ENCODE measurements at regions not wholly inside any gene's neighbourhood (a gene's known extent, or its start where the extent isn't known, plus 50 kb on each side); places are given as distances from the start of the nearest gene placed in this dataset.

DNA sequence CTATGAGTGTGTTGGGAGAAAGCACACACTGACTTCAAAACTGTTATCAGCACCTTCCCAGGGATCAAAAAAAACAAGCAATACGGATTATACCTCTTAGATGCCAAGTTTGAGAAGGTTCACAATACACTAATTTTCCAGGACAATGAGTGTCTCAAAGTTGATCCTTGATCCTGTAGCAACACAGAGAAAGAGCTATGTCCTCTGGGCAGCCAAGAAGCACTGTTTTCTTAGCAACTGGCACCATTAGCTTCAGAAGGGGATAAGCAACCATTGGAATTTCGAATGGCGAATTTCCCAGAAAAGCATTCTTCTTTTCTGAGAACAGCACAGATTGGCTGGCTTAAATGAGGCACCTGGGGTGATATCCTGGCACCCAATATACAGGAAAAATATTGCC is 270.3 kb upstream of the RORA start:
- intact Hi-C loops (cut with micrococcal nuclease): no loop called here
- Histone ChIP-seq H4K20me1 (replicated peaks; ENCODE audit: control insufficient read depth, insufficient read depth, low read length) (no peaks in the 10 kb centered on the region), H3K36me3 (ENCODE audit: control insufficient read depth, insufficient read depth, low read length) (no peaks in the 10 kb centered on the region), H3K27me3 (ENCODE audit: control insufficient read depth in 2 of 2, insufficient read depth in 2 of 2, low read length in 2 of 2) (no peaks in the 10 kb centered on the region; a peak in 1 of 5 replicates), H3K9ac (ENCODE audit: insufficient read depth in 1 of 2, low read depth in 2 of 2, low read length in 2 of 2) (no peak overlapping the region), H3K9me1 (ENCODE audit: control insufficient read depth, insufficient read depth, low read length) (no peaks in the 10 kb centered on the region), H3K4me1 (replicated peaks in 1 of 2; ENCODE audit: control insufficient read depth in 2 of 2, insufficient read depth in 2 of 2, low read length in 2 of 2) (no peaks in the 10 kb centered on the region), H3K9me3 (replicated peaks; ENCODE audit: control insufficient read depth, insufficient read depth, low read depth, low read length) (no peaks in the 10 kb centered on the region), H3K4me3 (no peak overlapping the region), H3K4me2 (ENCODE audit: insufficient read depth, low read length) (no peak overlapping the region), H3K27ac (ENCODE audit: extremely low read depth, low read depth, low read length) (no peak overlapping the region), H3K79me2 (ENCODE audit: control insufficient read depth, insufficient read depth, low read length) (no peaks in the 10 kb centered on the region), H2AFZ (ENCODE audit: low read depth, low read length) (no peak overlapping the region)
- CTCF ChIA-PET (ENCODE audit: low intra/inter-chr PET ratio): no interaction called here
- BruUV-seq (replicated peaks): no TSS peak
- WGBS (ENCODE audit: insufficient coverage, low coverage, missing lambda C conversion rate): 0% methylated on average over 3 of the region's 3 CpGs
- POLR2A ChIA-PET: interaction anchor here (0.5 kb wide), 1 partner anchor 991 kb away, joined by 3 read pairs; no protein-coding TSS in a partner anchor
- in situ Hi-C loops (cut with MboI): no loop called here
- no peak for ATAC-seq
- DNase-seq (ENCODE audit: extremely low read depth in 1 of 4, low spot score in 3 of 4): no peak
- no peak for FAIRE-seq
- TF ChIP-seq KAT7 (CRISPR knock-in tag; IDR thresholded peaks at IDR 0.05; ENCODE audit: borderline replicate concordance) (no peak), ILK (tag; IDR thresholded peaks at IDR 0.05; ENCODE audit: borderline replicate concordance, low read depth) (no peak), SP1 (CRISPR knock-in tag; IDR thresholded peaks at IDR 0.05) (no peak), ARNT (IDR thresholded peaks at IDR 0.05) (no peak), MEF2A (IDR thresholded peaks at IDR 0.05; ENCODE audit: control insufficient read depth, low read depth, low read length) (no peak), NCOA2 (IDR thresholded peaks at IDR 0.05; ENCODE audit: partially characterized antibody in 2 of 2) (no peak)
- TF ChIP-seq, protein P1, sequence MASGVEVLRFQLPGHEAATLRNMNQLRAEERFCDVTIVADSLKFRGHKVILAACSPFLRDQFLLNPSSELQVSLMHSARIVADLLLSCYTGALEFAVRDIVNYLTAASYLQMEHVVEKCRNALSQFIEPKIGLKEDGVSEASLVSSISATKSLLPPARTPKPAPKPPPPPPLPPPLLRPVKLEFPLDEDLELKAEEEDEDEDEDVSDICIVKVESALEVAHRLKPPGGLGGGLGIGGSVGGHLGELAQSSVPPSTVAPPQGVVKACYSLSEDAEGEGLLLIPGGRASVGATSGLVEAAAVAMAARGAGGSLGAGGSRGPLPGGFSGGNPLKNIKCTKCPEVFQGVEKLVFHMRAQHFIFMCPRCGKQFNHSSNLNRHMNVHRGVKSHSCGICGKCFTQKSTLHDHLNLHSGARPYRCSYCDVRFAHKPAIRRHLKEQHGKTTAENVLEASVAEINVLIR (CRISPR knock-in tag; IDR thresholded peaks at IDR 0.05): no peak
- TF ChIP-seq, protein P2, sequence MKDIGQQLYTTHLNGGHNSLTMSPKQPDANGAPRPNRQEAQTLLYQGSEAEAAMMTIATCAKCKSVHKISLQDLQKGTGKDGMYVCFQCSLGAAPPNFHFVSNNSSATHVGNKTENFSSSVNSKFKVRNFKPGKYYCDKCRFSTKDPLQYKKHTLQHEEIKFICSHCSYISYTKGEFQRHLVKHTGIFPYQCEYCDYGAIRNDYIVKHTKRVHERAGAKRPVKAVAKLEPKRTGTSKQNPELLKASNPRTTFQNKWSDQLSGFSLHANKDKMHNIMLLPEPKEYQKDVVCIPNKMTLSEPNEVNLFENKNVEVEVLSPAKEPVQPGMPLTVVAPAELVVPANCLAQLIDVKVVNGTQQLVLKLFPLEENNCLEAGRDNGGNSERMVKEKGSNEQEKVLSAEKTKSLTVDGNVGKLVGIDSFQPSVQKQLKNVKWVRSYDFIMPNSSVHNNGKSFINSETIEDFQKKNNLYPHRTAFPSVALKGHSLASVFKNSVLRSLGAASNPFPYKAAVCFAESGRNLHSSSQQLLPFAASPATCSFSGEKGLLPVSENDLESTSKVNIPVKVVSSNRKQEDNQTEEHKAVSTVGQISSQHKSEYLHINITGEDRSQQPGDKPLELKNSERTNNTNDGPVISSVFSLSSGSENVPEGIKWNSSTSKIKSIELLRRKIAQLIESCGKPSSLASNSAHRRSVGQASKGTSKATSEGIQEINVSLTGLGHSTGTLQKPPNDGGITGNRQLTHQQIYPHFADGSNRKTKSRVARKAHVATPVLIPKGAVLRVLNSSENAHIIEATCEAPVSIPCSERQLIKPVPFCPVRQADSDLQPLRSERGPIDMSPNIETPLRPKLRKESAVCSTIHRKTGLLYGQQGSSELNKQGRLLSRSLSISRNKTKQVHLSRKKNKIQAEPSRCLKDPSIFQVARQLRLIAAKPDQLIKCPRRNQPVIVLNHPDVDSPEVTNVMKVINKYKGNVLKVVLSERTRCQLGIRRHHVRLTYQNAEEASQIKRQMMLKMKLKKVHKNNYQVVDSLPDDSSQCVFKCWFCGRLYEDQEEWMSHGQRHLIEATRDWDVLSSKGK (CRISPR knock-in tag; IDR thresholded peaks at IDR 0.05): no peak
- TF ChIP-seq, protein P3, sequence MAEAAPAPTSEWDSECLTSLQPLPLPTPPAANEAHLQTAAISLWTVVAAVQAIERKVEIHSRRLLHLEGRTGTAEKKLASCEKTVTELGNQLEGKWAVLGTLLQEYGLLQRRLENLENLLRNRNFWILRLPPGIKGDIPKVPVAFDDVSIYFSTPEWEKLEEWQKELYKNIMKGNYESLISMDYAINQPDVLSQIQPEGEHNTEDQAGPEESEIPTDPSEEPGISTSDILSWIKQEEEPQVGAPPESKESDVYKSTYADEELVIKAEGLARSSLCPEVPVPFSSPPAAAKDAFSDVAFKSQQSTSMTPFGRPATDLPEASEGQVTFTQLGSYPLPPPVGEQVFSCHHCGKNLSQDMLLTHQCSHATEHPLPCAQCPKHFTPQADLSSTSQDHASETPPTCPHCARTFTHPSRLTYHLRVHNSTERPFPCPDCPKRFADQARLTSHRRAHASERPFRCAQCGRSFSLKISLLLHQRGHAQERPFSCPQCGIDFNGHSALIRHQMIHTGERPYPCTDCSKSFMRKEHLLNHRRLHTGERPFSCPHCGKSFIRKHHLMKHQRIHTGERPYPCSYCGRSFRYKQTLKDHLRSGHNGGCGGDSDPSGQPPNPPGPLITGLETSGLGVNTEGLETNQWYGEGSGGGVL (CRISPR knock-in tag; IDR thresholded peaks at IDR 0.05): no peak
- TF ChIP-seq, protein P4, sequence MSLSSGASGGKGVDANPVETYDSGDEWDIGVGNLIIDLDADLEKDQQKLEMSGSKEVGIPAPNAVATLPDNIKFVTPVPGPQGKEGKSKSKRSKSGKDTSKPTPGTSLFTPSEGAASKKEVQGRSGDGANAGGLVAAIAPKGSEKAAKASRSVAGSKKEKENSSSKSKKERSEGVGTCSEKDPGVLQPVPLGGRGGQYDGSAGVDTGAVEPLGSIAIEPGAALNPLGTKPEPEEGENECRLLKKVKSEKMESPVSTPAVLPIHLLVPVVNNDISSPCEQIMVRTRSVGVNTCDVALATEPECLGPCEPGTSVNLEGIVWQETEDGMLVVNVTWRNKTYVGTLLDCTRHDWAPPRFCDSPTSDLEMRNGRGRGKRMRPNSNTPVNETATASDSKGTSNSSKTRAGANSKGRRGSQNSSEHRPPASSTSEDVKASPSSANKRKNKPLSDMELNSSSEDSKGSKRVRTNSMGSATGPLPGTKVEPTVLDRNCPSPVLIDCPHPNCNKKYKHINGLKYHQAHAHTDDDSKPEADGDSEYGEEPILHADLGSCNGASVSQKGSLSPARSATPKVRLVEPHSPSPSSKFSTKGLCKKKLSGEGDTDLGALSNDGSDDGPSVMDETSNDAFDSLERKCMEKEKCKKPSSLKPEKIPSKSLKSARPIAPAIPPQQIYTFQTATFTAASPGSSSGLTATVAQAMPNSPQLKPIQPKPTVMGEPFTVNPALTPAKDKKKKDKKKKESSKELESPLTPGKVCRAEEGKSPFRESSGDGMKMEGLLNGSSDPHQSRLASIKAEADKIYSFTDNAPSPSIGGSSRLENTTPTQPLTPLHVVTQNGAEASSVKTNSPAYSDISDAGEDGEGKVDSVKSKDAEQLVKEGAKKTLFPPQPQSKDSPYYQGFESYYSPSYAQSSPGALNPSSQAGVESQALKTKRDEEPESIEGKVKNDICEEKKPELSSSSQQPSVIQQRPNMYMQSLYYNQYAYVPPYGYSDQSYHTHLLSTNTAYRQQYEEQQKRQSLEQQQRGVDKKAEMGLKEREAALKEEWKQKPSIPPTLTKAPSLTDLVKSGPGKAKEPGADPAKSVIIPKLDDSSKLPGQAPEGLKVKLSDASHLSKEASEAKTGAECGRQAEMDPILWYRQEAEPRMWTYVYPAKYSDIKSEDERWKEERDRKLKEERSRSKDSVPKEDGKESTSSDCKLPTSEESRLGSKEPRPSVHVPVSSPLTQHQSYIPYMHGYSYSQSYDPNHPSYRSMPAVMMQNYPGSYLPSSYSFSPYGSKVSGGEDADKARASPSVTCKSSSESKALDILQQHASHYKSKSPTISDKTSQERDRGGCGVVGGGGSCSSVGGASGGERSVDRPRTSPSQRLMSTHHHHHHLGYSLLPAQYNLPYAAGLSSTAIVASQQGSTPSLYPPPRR (CRISPR knock-in tag; IDR thresholded peaks at IDR 0.05; ENCODE audit: borderline replicate concordance): no peak

Measured in K562 (cell line).